Fibroblast of the aortic adventitia (primary cell): ENCODE measurements at regions not wholly inside any gene's neighbourhood (a gene's known extent, or its start where the extent isn't known, plus 50 kb on each side); places are given as distances from the start of the nearest gene placed in this dataset. TPM values are rescaled to one million over a fixed set of nuclear protein-coding genes. Genes with fewer than 3 reads are reported as not detected.

Source experiments
- DNase-seq: peaks from one replicate; pipeline ENCODE4 v3.0.0-alpha.2; 2010; ENCODE audit warnings: low read depth
- H3K4me3 ChIP-seq: 2 replicates; pipeline ENCODE4 v1.5.1; 2011; ENCODE audit warnings: low read depth, mild to moderate bottlenecking, control low read depth, low read length, moderate library complexity
- small RNA-seq: library from RNA; depleted of rRNA; stranded (forward); fragments of <200 nt; gene quantifications from one replicate; pipeline ENCODE3, GENCODE V24; 2012
- TF ChIP-seq, protein P1 (sequence below): IDR thresholded peaks from 2 replicates; pipeline ENCODE4 v1.5.1; 2011; ENCODE audit warnings: mild to moderate bottlenecking, low read length, control low read depth, inconsistent platforms; ENCODE audit not compliant: insufficient read depth

GRCh38 chr5:34600118-34600493, 56.0 kb upstream of the RAI14 start:
- no peak for DNase-seq
- no peak overlapping the region for H3K4me3 ChIP-seq
- TF ChIP-seq, protein P1, sequence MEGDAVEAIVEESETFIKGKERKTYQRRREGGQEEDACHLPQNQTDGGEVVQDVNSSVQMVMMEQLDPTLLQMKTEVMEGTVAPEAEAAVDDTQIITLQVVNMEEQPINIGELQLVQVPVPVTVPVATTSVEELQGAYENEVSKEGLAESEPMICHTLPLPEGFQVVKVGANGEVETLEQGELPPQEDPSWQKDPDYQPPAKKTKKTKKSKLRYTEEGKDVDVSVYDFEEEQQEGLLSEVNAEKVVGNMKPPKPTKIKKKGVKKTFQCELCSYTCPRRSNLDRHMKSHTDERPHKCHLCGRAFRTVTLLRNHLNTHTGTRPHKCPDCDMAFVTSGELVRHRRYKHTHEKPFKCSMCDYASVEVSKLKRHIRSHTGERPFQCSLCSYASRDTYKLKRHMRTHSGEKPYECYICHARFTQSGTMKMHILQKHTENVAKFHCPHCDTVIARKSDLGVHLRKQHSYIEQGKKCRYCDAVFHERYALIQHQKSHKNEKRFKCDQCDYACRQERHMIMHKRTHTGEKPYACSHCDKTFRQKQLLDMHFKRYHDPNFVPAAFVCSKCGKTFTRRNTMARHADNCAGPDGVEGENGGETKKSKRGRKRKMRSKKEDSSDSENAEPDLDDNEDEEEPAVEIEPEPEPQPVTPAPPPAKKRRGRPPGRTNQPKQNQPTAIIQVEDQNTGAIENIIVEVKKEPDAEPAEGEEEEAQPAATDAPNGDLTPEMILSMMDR, result no peak

GRCh38 chr5:34603378-34603777, 52.8 kb upstream of the RAI14 start:
- TF ChIP-seq, protein P1, result no peak
- no peak for DNase-seq
- H3K4me3 ChIP-seq, result no peak overlapping the region

DNA sequence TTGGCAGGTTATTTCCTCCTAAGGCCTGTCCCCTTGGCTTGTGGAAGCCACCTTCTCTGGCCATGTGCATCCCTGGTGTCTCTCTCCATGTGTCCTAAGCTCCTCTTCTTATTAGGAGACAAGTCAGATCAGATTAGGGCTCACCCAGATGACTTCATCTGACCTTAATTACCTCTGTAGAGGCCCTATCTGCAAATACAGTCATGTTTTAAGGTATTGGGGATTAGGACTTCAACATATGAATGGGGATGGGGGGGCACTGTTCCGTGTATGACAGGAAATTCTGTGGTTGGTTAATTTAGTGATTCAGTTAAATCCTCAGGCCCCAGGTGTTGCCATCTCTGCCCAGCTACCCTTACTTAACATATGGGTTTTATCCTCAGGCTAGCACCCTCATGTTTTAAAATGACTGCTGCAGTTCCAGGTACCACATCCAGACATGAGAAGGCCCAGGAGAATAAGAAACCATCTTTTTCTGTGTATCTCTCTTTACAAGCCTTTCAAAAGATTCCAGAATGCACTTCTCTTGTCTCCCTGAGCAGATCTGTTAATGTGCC, 51.9 kb upstream of the RAI14 start:
- DNase-seq, result no peak
- TF ChIP-seq, protein P1, result no peak
- H3K4me3 ChIP-seq, result no peak overlapping the region

GRCh38 chr5:34606101-34606500, 50.0 kb upstream of the RAI14 start:
- TF ChIP-seq, protein P1, result no peak
- H3K4me3 ChIP-seq, result no peak overlapping the region

More at GRCh38 chr5:34606101-34606500, 50.0 kb upstream of the RAI14 start:
- DNase-seq, result no peak

Small RNAs in the stretch of these regions (small RNA-seq; reads per million reads assigned to genes)
- gene AC139792.3, result not detected
